DOHH2 (cell line): ENCODE measurements at regions not wholly inside any gene's neighbourhood (a gene's known extent, or its start where the extent isn't known, plus 50 kb on each side); places are given as distances from the start of the nearest gene placed in this dataset.

Experiments
- CTCF ChIP-seq: fragments of 200-600 bp; sonication (generic); IDR thresholded peaks from one replicate; pipeline ENCODE4 v1.5.1; 2014; ENCODE audit warnings: antibody characterized with exemption, mild to moderate bottlenecking, low read depth, low read length; ENCODE audit not compliant: poor library complexity, severe bottlenecking
- EZH2phosphoT487 ChIP-seq: fragments of 200-600 bp; sonication (generic); IDR thresholded peaks from 2 replicates; pipeline ENCODE4 v1.6.1; 2017; ENCODE audit warnings: borderline replicate concordance, mild to moderate bottlenecking, antibody characterized with exemption, low read length, moderate library complexity, mixed read lengths

DNA sequence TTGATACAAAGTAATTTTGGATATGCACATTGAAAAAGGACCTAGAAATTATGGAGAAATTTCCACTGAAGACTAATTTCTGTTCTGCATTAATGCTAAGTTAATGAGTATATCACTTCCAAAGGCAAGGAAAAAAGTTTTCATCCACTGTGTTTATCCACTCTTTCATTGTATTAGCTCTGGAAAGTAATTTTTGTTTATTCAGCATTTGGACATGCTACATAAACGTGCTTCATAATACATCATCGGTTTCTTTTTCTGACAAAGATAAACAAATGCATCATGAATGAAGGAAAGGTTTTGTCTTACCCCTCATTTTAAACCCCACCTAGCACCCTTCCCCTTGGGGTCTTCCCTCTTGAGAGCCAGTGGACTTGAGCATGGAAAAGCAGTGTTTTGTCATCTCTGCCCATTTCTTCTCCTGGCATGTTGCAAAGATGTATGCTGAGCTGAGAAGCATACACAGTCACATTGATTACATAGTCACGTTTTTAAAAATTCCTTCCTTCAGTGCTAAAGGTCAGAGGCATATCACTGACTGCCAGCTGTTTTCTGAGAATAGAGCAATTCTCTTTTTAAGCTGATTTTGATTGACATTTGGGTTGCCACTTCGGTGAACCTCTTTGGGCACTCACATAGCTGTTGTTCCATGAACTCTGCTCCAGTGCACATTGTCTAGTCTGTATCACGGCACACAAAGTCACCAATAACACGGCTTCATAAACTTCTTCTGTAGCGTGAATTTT lies 65.9 kb upstream of the C7orf33 start:
- TF ChIP-seq CTCF (no peak), EZH2phosphoT487 (no peak)
